GM18505 (cell line): ENCODE measurements at regions not wholly inside any gene's neighbourhood (a gene's known extent, or its start where the extent isn't known, plus 50 kb on each side); places are given as distances from the start of the nearest gene placed in this dataset.

ENCODE experiments used
- ATAC-seq: cut with Tn5 transposase; IDR thresholded peaks from one replicate; pipeline ENCODE4 v1.9.1; 2021; ENCODE audit not compliant: unreplicated experiment
- POLR2A ChIP-seq: IDR thresholded peaks from 4 replicates; pipeline ENCODE4 v1.6.1; 2011; ENCODE audit warnings: borderline replicate concordance; ENCODE audit not compliant: insufficient read depth, insufficient read length; ENCODE audit errors: extremely low read depth

GRCh38 chr9:88645879-88646199, 110.9 kb downstream of the NXNL2 start:
- no peak for TF ChIP-seq POLR2A
- ATAC-seq = no peak

GRCh38 chr9:88646539-88647300, 111.7 kb downstream of the NXNL2 start:
- ATAC-seq = no peak
- TF ChIP-seq POLR2A = no peak

GRCh38 chr9:88651682-88652633, 117.0 kb downstream of the NXNL2 start:
- ATAC-seq = no peak

GRCh38 chr9:88652876-88653275, 117.9 kb downstream of the NXNL2 start:
- no peak for TF ChIP-seq POLR2A
- ATAC-seq = no peak

More at GRCh38 chr9:88651682-88652633, 117.0 kb downstream of the NXNL2 start:
- TF ChIP-seq POLR2A = no peak

GRCh38 chr9:88653406-88653805, 118.4 kb downstream of the NXNL2 start:
- no peak for ATAC-seq

GRCh38 chr9:88653911-88654310, 118.9 kb downstream of the NXNL2 start:
- TF ChIP-seq POLR2A = no peak
- ATAC-seq = no peak

More at GRCh38 chr9:88653406-88653805, 118.4 kb downstream of the NXNL2 start:
- TF ChIP-seq POLR2A = no peak

- TF ChIP-seq POLR2A = no peak
- ATAC-seq = no peak
Measured at GRCh38 chr9:88657893-88658292, 122.9 kb downstream of the NXNL2 start.

- no peak for TF ChIP-seq POLR2A
- ATAC-seq = no peak
Measured at GRCh38 chr9:88658311-88658822, 123.4 kb downstream of the NXNL2 start.

GRCh38 chr9:88659126-88659525, 124.1 kb downstream of the NXNL2 start:
- no peak for ATAC-seq
- TF ChIP-seq POLR2A = no peak

- ATAC-seq = no peak
Measured at GRCh38 chr9:88660611-88661010, 125.6 kb downstream of the NXNL2 start.

GRCh38 chr9:88661759-88662158, 126.8 kb downstream of the NXNL2 start:
- ATAC-seq = no peak
- no peak for TF ChIP-seq POLR2A

More at GRCh38 chr9:88660611-88661010, 125.6 kb downstream of the NXNL2 start:
- no peak for TF ChIP-seq POLR2A

GRCh38 chr9:88663771-88664419, 128.9 kb downstream of the NXNL2 start:
- no peak for TF ChIP-seq POLR2A
- ATAC-seq = no peak

- no peak for ATAC-seq
- TF ChIP-seq POLR2A = no peak
Measured at GRCh38 chr9:88664773-88665172, 129.8 kb downstream of the NXNL2 start.
